ENCODE measurements at regions not wholly inside any gene's neighbourhood (a gene's known extent, or its start where the extent isn't known, plus 50 kb on each side); places are given as distances from the start of the nearest gene placed in this dataset.
A peak's percentile ranks its signal among the peaks of the same experiment; 100 is the strongest.
"Not testable (repeated sequence)": the region's sequence is repeated elsewhere in the genome, so short reads cannot be mapped to it uniquely, and the experiment has no call there.

- DNase-seq (ENCODE audit: low read depth), result no peak
- peak overlapping the region; percentile 41 for H3K4me3 ChIP-seq (ENCODE audit: low read depth, low read length)
These were observed 1355.5 kb upstream of the LRRTM3 start for GRCh38 chr10:65570143-65571010.

- no peak for DNase-seq (ENCODE audit: low read depth)
- H3K4me3 ChIP-seq (ENCODE audit: low read depth, low read length), result peak overlapping the region; percentile 41
These were observed 1354.7 kb upstream of the LRRTM3 start for GRCh38 chr10:65571011-65571570.

- DNase-seq (ENCODE audit: low read depth), result no peak
- no peak overlapping the region for H3K4me3 ChIP-seq (ENCODE audit: low read depth, low read length)
These were observed 1344.3 kb upstream of the LRRTM3 start for GRCh38 chr10:65581426-65582026.

- DNase-seq (ENCODE audit: low read depth), result no peak
- H3K4me3 ChIP-seq (ENCODE audit: low read depth, low read length), result no peak overlapping the region
These were observed 1323.5 kb upstream of the LRRTM3 start for GRCh38 chr10:65602182-65602865.

GRCh38 chr10:65611592-65611991 is 1314.2 kb upstream of the LRRTM3 start:
- peak; percentile 36 for DNase-seq (ENCODE audit: low read depth)
- no peak overlapping the region for H3K4me3 ChIP-seq (ENCODE audit: low read depth, low read length)

- H3K4me3 ChIP-seq (ENCODE audit: low read depth, low read length), result no peak overlapping the region
- no peak for DNase-seq (ENCODE audit: low read depth)
These were observed 1310.8 kb upstream of the LRRTM3 start for GRCh38 chr10:65614956-65615565.

- no peak for DNase-seq (ENCODE audit: low read depth)
- H3K4me3 ChIP-seq (ENCODE audit: low read depth, low read length), result no peak overlapping the region
These were observed 1307.7 kb upstream of the LRRTM3 start for GRCh38 chr10:65618126-65618525.

- H3K4me3 ChIP-seq (ENCODE audit: low read depth, low read length), result no peak overlapping the region
- no peak for DNase-seq (ENCODE audit: low read depth)
These were observed 1305.3 kb upstream of the LRRTM3 start for GRCh38 chr10:65620404-65621048.

- H3K4me3 ChIP-seq (ENCODE audit: low read depth, low read length), result no peak overlapping the region
- DNase-seq (ENCODE audit: low read depth), result no peak
These were observed 1303.2 kb upstream of the LRRTM3 start for GRCh38 chr10:65622608-65623007.

- no peak for DNase-seq (ENCODE audit: low read depth)
- no peak overlapping the region for H3K4me3 ChIP-seq (ENCODE audit: low read depth, low read length)
These were observed 1297.2 kb upstream of the LRRTM3 start for GRCh38 chr10:65628493-65629139.

- H3K4me3 ChIP-seq (ENCODE audit: low read depth, low read length), result no peak overlapping the region
These were observed 1265.8 kb upstream of the LRRTM3 start for GRCh38 chr10:65660006-65660405.

GRCh38 chr10:65670087-65670486 is 1255.7 kb upstream of the LRRTM3 start:
- H3K4me3 ChIP-seq (ENCODE audit: low read depth, low read length), result no peak overlapping the region
- peak; percentile 40 for DNase-seq (ENCODE audit: low read depth)

More at GRCh38 chr10:65660006-65660405, 1265.8 kb upstream of the LRRTM3 start:
- no peak for DNase-seq (ENCODE audit: low read depth)

- DNase-seq (ENCODE audit: low read depth); H3K4me3 ChIP-seq (ENCODE audit: low read depth, low read length): not testable (repeated sequence)
These were observed 1255.2 kb upstream of the LRRTM3 start for GRCh38 chr10:65670596-65670995.

- no peak for DNase-seq (ENCODE audit: low read depth)
- H3K4me3 ChIP-seq (ENCODE audit: low read depth, low read length), result no peak overlapping the region
These were observed 1250.6 kb upstream of the LRRTM3 start for GRCh38 chr10:65675236-65675635.

- no peak for DNase-seq (ENCODE audit: low read depth)
- H3K4me3 ChIP-seq (ENCODE audit: low read depth, low read length), result no peak overlapping the region
These were observed 1240.9 kb upstream of the LRRTM3 start for GRCh38 chr10:65684896-65685295.

GRCh38 chr10:65701168-65701776 is 1224.6 kb upstream of the LRRTM3 start:
- no peak overlapping the region for H3K4me3 ChIP-seq (ENCODE audit: low read depth, low read length)
- DNase-seq (ENCODE audit: low read depth), result no peak

GRCh38 chr10:65708057-65708456 is 1217.8 kb upstream of the LRRTM3 start:
- H3K4me3 ChIP-seq (ENCODE audit: low read depth, low read length), result no peak overlapping the region
- DNase-seq (ENCODE audit: low read depth), result no peak

- DNase-seq (ENCODE audit: low read depth), result no peak
- H3K4me3 ChIP-seq (ENCODE audit: low read depth, low read length), result no peak overlapping the region
These were observed 1215.5 kb upstream of the LRRTM3 start for GRCh38 chr10:65710306-65710705.

Measured in skeletal muscle cell (primary cell).